ENCODE measurements at regions not wholly inside any gene's neighbourhood (a gene's known extent, or its start where the extent isn't known, plus 50 kb on each side); places are given as distances from the start of the nearest gene placed in this dataset.

- Histone ChIP-seq H3K36me3 (no peaks in the 10 kb centered on the region), H3K27ac (replicated peaks) (peak overlapping the region; percentile 76), H3K9me3 (replicated peaks) (no peaks in the 10 kb centered on the region), H3K4me3 (peak overlapping the region; percentile 30), H3K4me1 (no peaks in the 10 kb centered on the region), H3K27me3 (ENCODE audit: low read depth) (no peaks in the 10 kb centered on the region)
- no peak for DNase-seq
- TF ChIP-seq, protein P1, sequence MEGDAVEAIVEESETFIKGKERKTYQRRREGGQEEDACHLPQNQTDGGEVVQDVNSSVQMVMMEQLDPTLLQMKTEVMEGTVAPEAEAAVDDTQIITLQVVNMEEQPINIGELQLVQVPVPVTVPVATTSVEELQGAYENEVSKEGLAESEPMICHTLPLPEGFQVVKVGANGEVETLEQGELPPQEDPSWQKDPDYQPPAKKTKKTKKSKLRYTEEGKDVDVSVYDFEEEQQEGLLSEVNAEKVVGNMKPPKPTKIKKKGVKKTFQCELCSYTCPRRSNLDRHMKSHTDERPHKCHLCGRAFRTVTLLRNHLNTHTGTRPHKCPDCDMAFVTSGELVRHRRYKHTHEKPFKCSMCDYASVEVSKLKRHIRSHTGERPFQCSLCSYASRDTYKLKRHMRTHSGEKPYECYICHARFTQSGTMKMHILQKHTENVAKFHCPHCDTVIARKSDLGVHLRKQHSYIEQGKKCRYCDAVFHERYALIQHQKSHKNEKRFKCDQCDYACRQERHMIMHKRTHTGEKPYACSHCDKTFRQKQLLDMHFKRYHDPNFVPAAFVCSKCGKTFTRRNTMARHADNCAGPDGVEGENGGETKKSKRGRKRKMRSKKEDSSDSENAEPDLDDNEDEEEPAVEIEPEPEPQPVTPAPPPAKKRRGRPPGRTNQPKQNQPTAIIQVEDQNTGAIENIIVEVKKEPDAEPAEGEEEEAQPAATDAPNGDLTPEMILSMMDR (IDR thresholded peaks at IDR 0.05; ENCODE audit: borderline replicate concordance): no peak
- intact Hi-C loops (cut with micrococcal nuclease): no loop called here
Measured at GRCh38 chr5:15391704-15392397, 108.1 kb upstream of the FBXL7 start.

DNA sequence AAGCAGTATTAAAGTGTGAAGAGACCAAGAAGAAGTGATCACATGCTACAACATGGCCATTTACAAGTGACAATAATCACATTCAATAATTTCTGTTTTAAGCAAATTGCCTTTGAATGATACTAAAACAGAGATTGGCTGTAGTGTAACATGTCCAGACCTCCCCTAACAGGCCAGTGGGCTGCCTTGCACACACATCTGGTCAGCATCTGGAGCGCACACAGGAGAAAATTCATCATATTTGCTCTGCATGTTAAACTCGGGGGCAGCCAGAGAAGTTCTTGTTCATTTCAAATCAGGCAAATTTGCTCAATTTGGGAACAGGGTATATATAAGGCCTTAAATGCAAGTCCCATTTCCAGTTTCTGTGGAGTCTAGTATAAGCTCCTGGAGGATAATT lies 111.1 kb upstream of the FBXL7 start:
- Histone ChIP-seq H3K4me1 (no peaks in the 10 kb centered on the region), H3K4me3 (no peak overlapping the region), H3K9me3 (replicated peaks) (no peaks in the 10 kb centered on the region), H3K27me3 (ENCODE audit: low read depth) (peaks cover 12% of the 10 kb centered on the region), H3K36me3 (no peaks in the 10 kb centered on the region), H3K27ac (replicated peaks) (peak overlapping the region; percentile 57)
- intact Hi-C loops (cut with micrococcal nuclease): no loop called here
- TF ChIP-seq, protein P1 (IDR thresholded peaks at IDR 0.05; ENCODE audit: borderline replicate concordance): no peak
- DNase-seq: peak; percentile 33

DNA sequence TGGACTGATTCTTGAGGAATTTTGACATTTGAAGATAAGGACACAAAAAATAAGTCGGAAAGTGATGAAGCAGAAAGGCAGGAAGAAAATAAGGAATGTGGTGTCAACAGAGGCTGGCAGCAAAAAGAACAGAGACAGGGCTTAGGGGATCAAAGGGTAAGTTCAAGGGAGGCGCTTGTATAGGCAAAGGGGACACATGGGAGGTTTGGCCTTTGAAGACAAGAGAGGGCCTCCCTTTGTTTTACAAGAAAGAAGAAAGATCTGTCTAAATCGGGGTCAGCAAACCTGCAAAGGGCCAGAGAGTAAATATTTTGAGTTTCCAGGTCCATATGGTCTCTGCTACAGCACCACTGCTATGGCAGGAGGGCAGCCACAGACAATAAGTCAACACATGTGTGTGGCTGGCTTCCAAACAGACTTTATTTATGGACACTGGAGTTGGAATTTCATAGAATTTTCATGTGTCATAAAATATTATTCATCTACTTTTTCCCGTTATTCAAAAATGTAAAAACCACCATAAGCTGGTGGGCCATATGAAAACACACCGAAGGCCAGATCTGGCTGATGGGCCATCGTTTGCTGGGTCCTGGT lies 112.0 kb upstream of the FBXL7 start:
- intact Hi-C loops (cut with micrococcal nuclease): no loop called here
- Histone ChIP-seq H3K4me3 (no peak overlapping the region), H3K4me1 (no peaks in the 10 kb centered on the region), H3K27ac (replicated peaks) (peak overlapping the region; percentile 57), H3K9me3 (replicated peaks) (no peaks in the 10 kb centered on the region), H3K27me3 (ENCODE audit: low read depth) (peaks cover 12% of the 10 kb centered on the region), H3K36me3 (no peaks in the 10 kb centered on the region)
- TF ChIP-seq, protein P1 (IDR thresholded peaks at IDR 0.05; ENCODE audit: borderline replicate concordance): no peak
- DNase-seq: no peak

DNA sequence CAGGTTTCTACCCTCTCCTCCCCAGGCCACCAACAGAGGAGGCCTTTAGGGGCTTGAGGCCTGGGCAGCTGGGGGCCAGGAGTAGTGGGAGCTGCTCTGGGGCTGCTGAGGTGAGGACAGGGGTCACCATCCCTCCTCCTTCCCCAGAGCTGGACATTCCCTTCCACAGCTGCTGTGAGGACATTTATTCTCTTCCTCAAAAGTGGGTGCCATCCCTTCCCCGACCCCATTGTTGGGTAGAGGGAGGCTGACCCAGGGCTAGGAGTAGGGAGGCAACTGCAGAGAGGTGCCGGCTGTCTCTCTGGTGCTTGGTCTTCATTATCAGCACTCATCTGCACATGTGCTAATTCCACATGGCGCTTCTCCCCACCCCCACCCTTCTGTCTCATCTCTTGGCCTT lies 113.9 kb upstream of the FBXL7 start:
- TF ChIP-seq, protein P1 (IDR thresholded peaks at IDR 0.05; ENCODE audit: borderline replicate concordance): no peak
- H3K4me1 ChIP-seq: no peaks in the 10 kb centered on the region
- no peaks in the 10 kb centered on the region for H3K9me3 ChIP-seq (replicated peaks)
- H3K4me3 ChIP-seq: no peak overlapping the region
- intact Hi-C loops (cut with micrococcal nuclease): no loop called here
- DNase-seq: no peak
- peaks cover 12% of the 10 kb centered on the region for H3K27me3 ChIP-seq (ENCODE audit: low read depth)
- H3K36me3 ChIP-seq: no peaks in the 10 kb centered on the region
- no peak overlapping the region for H3K27ac ChIP-seq (replicated peaks)

DNA sequence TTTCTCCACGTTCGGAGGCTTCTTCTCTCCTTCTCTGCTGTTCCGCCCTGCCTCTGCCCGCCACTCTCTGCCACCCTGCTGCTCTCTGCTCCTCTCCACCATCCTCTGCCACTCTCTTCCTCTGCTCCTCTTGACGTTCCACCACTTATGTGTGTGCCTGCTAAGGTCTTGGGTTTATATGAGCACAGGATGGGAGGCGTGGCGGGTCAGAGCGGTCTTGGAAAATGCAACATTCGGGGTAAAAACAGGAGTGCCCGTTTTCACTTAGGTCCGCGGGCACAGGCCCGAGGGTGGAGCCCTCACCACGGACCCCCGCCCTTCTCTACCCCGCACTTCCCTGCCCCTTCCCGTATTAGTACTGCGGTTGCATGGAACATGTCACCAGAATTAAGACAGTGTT lies 114.4 kb upstream of the FBXL7 start:
- no peaks in the 10 kb centered on the region for H3K36me3 ChIP-seq
- H3K9me3 ChIP-seq (replicated peaks): no peaks in the 10 kb centered on the region
- no peak for DNase-seq
- TF ChIP-seq, protein P1 (IDR thresholded peaks at IDR 0.05; ENCODE audit: borderline replicate concordance): no peak
- peaks cover 12% of the 10 kb centered on the region for H3K27me3 ChIP-seq (ENCODE audit: low read depth)
- H3K4me3 ChIP-seq: no peak overlapping the region
- H3K27ac ChIP-seq (replicated peaks): no peak overlapping the region
- H3K4me1 ChIP-seq: no peaks in the 10 kb centered on the region
- intact Hi-C loops (cut with micrococcal nuclease): no loop called here
